HG02884 (cell line): ENCODE measurements at regions not wholly inside any gene's neighbourhood (a gene's known extent, or its start where the extent isn't known, plus 50 kb on each side); places are given as distances from the start of the nearest gene placed in this dataset.
"Not testable (repeated sequence)": the region's sequence is repeated elsewhere in the genome, so short reads cannot be mapped to it uniquely, and the experiment has no call there.

Experiments used
- ATAC-seq: cut with Tn5 transposase; IDR thresholded peaks from one replicate; pipeline ENCODE4 v1.9.1; 2021; ENCODE audit warnings: mild to moderate bottlenecking, moderate library complexity; ENCODE audit not compliant: unreplicated experiment

GRCh38 chr9:79471580-79472543, 99.9 kb upstream of the TLE4 start:
- no peak for ATAC-seq

GRCh38 chr9:79473704-79474103, 98.1 kb upstream of the TLE4 start:
- ATAC-seq: no peak

- no peak for ATAC-seq
Measured at GRCh38 chr9:79477241-79477840, 94.4 kb upstream of the TLE4 start.

- peak; percentile 48 for ATAC-seq
Measured at GRCh38 chr9:79477955-79478771, 93.6 kb upstream of the TLE4 start.

- ATAC-seq: no peak
Measured at GRCh38 chr9:79480639-79481038, 91.1 kb upstream of the TLE4 start.

- ATAC-seq: no peak
Measured at GRCh38 chr9:79481846-79482477, 89.8 kb upstream of the TLE4 start.

- no peak for ATAC-seq
Measured at GRCh38 chr9:79485258-79485657, 86.5 kb upstream of the TLE4 start.

GRCh38 chr9:79489261-79490000, 82.3 kb upstream of the TLE4 start:
- no peak for ATAC-seq

GRCh38 chr9:79490657-79491248, 81.0 kb upstream of the TLE4 start:
- ATAC-seq: no peak

- no peak for ATAC-seq
Measured at GRCh38 chr9:79492092-79493009, 79.4 kb upstream of the TLE4 start.

GRCh38 chr9:79500196-79500864, 71.4 kb upstream of the TLE4 start:
- not testable (repeated sequence) for ATAC-seq

GRCh38 chr9:79501546-79501945, 70.2 kb upstream of the TLE4 start:
- no peak for ATAC-seq

- no peak for ATAC-seq
Measured at GRCh38 chr9:79507801-79508200, 64.0 kb upstream of the TLE4 start.

GRCh38 chr9:79512251-79512650, 59.5 kb upstream of the TLE4 start:
- ATAC-seq: no peak
